Right ventricle myocardium superior (tissue), 1 donor: ENCODE measurements at regions not wholly inside any gene's neighbourhood (a gene's known extent, or its start where the extent isn't known, plus 50 kb on each side); places are given as distances from the start of the nearest gene placed in this dataset.

Source experiments
- ATAC-seq: fragments of 200-7000 bp; cut with Tn5 transposase; one replicate; pipeline ENCODE4 v1.9.1; 2020; ENCODE audit warnings: mild to moderate bottlenecking; ENCODE audit not compliant: poor library complexity
- DNase-seq: peaks from one replicate; pipeline ENCODE4 v3.0.0-alpha.2; 2020
- intact Hi-C: fragments of 100-400 bp; cut with DNase I; formaldehyde crosslinking; loops from one replicate; pipeline ENCODE4 v1.11.2; 2022
- donor health status: DM: no; HTN: yes; CAD: no; lungs with severe emphysema.

DNA sequence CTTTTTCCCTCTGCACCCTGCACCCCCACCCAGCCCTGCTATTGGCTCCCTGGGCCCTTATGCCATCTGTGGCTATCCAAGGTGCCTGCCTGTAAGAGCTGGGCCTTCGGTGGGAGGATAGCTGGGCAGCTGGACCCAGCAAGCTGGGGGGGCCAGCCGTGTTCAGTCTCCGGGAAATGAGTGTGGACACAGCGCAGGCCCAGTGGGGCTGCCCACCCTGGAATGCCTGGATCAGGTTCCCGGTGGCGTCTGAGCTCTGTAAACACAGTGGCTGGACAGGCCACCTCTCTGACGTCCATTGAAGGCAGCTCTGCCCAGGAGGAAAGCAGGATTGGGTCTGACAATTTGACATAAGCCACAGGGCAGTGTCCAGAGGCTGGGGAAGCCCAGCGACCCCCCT lies 127.8 kb downstream of the FOXD2 start:
- ATAC-seq, result no peak
- intact Hi-C loops, result no loop called here
- DNase-seq, result no peak

DNA sequence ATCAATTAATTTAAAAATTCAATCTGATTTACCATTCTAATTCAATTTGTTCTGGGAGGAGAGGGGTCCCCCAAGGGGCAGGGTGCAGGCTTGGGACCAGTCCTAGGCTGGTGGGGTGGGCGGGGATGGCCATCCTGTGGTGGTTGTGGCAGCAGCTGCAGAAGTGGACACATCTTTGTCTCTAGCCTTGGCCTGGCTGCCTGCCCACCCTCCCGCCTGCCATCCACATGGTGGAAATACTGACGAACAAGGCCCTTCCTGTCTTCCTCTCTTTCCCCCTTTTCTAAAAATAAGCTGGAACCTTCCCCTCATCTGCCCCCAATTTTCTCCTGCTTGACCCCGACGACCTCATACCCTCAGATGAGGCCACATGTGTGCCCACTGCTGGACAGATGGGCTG lies 130.9 kb downstream of the FOXD2 start:
- ATAC-seq, result no peak
- DNase-seq, result no peak

DNA sequence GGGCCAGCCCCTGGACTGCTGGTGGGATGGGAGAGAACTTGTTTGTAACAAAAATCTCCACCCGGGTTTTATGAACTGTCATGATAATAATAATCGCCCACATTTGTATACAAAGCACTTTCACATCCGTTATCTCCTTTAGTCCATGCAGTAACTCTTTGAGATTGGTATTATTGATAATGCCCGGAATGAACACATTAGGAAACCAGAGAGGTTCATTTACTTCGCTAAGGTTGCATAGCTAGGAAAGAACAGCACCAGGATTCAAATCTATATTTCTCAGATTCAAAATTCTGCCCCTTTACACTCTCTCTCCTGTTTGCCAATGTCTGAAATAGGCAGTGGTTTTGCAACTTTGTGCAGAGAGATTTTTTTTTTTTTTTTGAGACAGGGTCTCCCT lies 131.4 kb downstream of the FOXD2 start:
- no peak for ATAC-seq
- no peak for DNase-seq
- intact Hi-C loops, result no loop called here

More for the DNA sequence above, 130.9 kb downstream of the FOXD2 start:
- intact Hi-C loops, result no loop called here

GRCh38 chr1:47569681-47570470 lies 132.0 kb downstream of the FOXD2 start:
- DNase-seq (no peak), ATAC-seq (peak; percentile 76)
- intact Hi-C loops, result no loop called here

DNA sequence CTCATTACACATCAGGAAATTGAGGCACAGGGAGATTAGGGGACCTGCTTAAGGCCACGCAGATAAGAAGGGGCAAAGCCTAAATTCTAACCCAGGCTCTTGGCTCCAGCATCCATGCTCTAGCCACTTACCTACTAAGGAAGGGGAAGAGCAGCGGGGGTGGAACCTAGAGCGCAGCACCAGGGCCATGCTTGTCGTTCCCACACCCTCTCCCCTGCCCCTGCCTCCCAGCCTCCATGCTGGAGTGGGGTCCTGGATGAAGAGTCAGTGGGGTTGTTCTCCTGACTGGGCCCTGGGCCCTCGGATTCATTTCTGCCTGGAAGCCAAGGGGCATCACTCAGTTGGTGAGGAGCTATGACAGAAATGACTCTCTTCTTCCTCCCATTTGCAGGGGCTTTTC lies 133.3 kb downstream of the FOXD2 start:
- DNase-seq (no peak), ATAC-seq (no peak)
- intact Hi-C loops, result no loop called here

DNA sequence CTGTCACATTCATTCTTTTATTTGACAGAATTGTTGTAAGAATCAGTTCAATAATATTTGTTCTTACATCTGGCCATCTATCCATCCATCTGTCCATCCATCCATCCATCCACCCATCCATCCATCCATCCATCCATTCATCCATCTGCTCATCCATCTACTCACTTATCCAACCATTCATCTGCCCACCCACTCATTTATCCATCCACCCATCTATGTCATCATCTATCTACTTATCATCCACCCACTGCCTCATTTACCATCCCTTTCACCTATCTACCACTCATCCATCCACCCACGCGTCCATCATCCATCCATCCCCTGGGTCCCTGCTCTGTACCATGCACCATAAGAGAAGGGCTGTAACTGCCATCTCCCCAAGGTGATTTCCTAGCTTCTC lies 134.1 kb downstream of the FOXD2 start:
- intact Hi-C loops, result no loop called here
- DNase-seq, result no peak
- no peak for ATAC-seq

GRCh38 chr1:47572731-47573430 lies 135.0 kb downstream of the FOXD2 start:
- ATAC-seq (no peak), DNase-seq (no peak)
- intact Hi-C loops, result no loop called here

DNA sequence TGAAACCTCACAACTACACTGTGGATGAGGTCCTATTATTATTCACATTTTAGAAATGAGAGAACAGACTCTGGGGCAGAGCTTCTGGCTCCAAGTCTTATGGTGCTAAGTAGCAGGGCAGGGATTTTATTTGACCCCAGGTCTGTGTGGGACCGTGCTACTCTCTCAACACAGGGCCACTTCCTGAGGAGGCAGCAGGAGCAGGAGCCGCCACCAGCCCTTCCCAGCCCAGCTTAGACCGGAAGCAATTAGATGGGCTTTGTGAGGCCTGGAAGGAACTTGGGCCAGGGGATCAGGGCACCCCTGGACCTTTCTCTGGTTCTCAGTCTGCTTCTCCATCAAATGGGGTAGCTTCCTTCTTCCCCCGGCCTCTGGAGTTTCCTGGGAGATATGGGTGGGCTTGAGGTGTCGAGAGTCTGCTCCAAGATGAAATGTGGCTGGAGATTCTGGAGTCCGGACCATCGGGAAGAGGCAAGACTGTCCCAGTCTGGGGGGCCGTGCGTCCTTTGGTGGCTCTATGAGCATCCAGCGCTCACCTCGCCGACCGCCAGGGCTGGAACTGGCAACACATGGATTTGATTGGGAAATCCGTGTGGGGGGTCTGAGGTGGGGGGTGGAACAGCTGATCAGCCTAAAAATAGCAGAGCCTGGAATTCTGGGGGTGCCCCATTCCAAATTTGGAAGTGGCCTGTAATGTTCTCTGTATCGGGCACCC lies 136.8 kb downstream of the FOXD2 start:
- DNase-seq (no peak), ATAC-seq (no peak)
- intact Hi-C loops, result no loop called here

GRCh38 chr1:47575855-47576757 lies 138.3 kb downstream of the FOXD2 start:
- intact Hi-C loops, result no loop called here
- ATAC-seq, result no peak

GRCh38 chr1:47576758-47577115 lies 138.9 kb downstream of the FOXD2 start:
- ATAC-seq (no peak), DNase-seq (no peak)
- intact Hi-C loops, result no loop called here

More at GRCh38 chr1:47575855-47576757, 138.3 kb downstream of the FOXD2 start:
- DNase-seq, result no peak

- DNase-seq, result no peak
- ATAC-seq, result no peak
- intact Hi-C loops, result no loop called here
Measured at GRCh38 chr1:47577303-47578025, 139.6 kb downstream of the FOXD2 start.

DNA sequence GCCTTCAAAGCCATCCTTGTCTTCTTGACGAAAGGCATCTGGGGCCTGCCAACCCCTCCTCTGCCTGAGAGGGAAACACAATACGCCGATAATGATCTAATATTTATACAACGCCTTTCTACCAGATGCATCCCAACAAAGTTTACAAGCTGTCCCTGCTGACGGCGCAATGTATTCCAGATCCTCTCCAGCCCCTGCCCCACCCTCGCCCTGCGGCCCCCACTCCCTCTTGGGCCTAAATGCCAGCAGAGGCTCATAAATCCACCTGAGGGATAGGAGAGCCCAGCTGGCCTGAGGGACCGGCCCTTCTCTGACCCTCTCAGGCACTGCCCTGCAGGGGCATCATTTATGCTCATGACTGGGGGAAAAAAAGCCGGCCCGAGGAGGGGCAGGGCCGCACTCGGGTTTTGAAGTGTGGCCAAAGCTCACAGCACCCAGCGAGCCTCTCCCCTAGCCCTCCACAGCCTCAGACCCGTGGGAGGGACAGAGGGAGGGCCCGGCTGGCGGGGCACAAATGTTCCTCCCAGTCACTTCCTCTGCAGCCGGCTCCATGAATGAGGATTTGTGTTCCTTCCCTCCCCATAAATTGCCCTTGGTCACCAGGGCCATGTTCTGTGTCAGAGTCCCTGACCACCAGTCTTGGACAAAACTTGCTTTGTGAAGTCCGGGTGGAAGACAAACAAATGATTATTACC lies 140.3 kb downstream of the FOXD2 start:
- ATAC-seq, result peak; percentile 53
- no peak for DNase-seq
- intact Hi-C loops, result no loop called here

GRCh38 chr1:47578721-47579419 lies 141.0 kb downstream of the FOXD2 start:
- ATAC-seq (no peak), DNase-seq (no peak)
- intact Hi-C loops, result no loop called here

- intact Hi-C loops, result no loop called here
- DNase-seq (no peak), ATAC-seq (no peak)
Measured at GRCh38 chr1:47579809-47580208, 142.0 kb downstream of the FOXD2 start.

DNA sequence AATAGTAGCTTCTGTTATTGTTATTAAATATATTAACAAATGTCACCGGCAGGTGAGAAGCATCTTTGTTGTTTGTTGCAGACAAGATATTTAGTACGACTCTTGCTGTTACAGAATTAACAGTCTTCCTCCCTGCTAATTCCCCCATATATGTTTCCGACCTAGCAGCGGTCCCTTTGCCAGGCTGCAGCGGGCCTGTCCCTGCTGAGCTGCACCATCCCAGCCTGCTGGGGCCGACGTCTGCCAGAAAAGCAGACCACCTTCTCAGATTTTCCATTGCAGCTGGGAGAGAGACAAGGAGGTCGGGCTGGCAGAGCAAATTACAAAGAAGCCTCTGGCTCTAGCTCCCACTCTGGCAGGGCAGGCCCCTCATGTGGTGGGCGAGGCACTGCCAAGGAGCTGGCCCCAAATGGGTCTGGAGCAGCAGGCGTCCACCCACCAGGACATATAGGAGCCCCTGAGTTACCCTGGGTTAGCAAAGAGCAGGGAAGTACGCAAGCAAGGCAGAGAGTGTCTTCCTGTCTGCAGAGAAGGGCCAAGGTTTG lies 142.7 kb downstream of the FOXD2 start:
- ATAC-seq, result no peak
- no peak for DNase-seq
- intact Hi-C loops, result no loop called here

DNA sequence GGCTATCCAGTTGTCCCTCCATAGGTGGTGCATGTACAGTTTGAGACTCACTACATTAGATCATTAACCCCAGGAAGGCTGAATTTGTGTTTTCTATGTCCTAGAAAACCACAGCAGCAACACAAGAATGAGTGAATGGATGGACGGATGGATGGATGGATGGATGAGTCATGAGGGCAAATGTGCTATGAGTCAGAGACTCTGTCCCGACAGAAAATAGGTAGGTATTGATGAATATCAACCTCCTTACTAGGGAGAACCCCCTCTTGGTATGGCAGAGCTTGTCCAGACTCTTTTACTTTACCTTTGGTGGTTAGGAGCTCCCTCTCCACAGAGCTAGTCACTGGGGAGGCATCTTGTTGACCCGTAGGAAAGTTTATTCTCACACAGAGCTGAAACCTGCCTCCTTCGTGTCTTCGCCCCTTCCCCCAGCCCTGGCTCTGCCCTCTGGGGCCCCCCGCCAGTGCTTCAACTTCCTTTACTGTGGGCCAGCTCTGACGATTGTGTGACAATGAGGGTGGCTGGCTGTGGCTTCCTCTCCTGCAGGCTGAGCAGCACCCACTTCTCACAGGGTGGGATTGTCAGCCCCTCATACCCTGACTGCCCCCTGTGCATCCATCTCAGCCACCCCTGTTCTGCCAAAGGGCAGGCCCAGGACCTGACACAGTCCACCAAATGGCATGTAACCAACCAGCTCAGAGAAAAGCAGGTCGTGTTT lies 145.2 kb downstream of the FOXD2 start:
- ATAC-seq, result no peak
- intact Hi-C loops, result no loop called here
- no peak for DNase-seq
